Lower leg skin (tissue), 4 donors: ENCODE measurements at regions not wholly inside any gene's neighbourhood (a gene's known extent, or its start where the extent isn't known, plus 50 kb on each side); places are given as distances from the start of the nearest gene placed in this dataset.

Experiments used
- DNase-seq, 2 donors: peaks; one replicate each; pipeline ENCODE4 v3.0.0-alpha.2; 2019; ENCODE audit warnings: low spot score in 2 of 2
- H3K4me3 ChIP-seq: fragments of 200-600 bp; sonication (generic); 2 replicates; pipeline ENCODE4 v1.5.1; 2017; ENCODE audit warnings: mild to moderate bottlenecking, low read depth; ENCODE audit not compliant: poor library complexity, severe bottlenecking
- CTCF ChIP-seq, 3 donors: fragments of 450-650 bp; IDR thresholded peaks; one replicate each; pipeline ENCODE4 v1.5.1; 2016; ENCODE audit warnings: antibody characterized with exemption in 3 of 3, mild to moderate bottlenecking in 3 of 3, moderate library complexity in 2 of 3
- POLR2A ChIP-seq, 2 donors: fragments of 450-650 bp; IDR thresholded peaks; one replicate each; pipeline ENCODE4 v1.6.1; 2016 to 2017; ENCODE audit warnings: antibody characterized with exemption in 2 of 2, mild to moderate bottlenecking in 1 of 2, moderate library complexity in 1 of 2
- WGBS, 2 donors: methylation state at CpG; one replicate each; pipeline ENCODE4 v1.1.5; 2018; 5-methylcytosine and 5-hydroxymethylcytosine counted together
- intact Hi-C: fragments of 100-400 bp; cut with DNase I; formaldehyde crosslinking; loops from one replicate; pipeline ENCODE4 v1.15.0; 2023; ENCODE audit warnings: low total_unique reads

- H3K4me3 ChIP-seq: no peak overlapping the region
- TF ChIP-seq CTCF (IDR thresholded peaks at IDR 0.05) (no peak), POLR2A (IDR thresholded peaks at IDR 0.05) (no peak)
- intact Hi-C loops: no loop called here
- DNase-seq: no peak
- 82 to 83% methylated on average over 17 to 19 of the region's 19 CpGs for WGBS, 2 donors
Measured at GRCh38 chr14:96663076-96663475, 134.1 kb upstream of the VRK1 start.

GRCh38 chr14:96663491-96664067 lies 133.6 kb upstream of the VRK1 start:
- intact Hi-C loops: no loop called here
- no peak overlapping the region for H3K4me3 ChIP-seq
- no peak for DNase-seq
- 81 to 85% methylated on average over 10 of the region's 10 CpGs for WGBS, 2 donors
- no peak for TF ChIP-seq POLR2A (IDR thresholded peaks at IDR 0.05)
- no peak for TF ChIP-seq CTCF (IDR thresholded peaks at IDR 0.05)

GRCh38 chr14:96666088-96666487 lies 131.1 kb upstream of the VRK1 start:
- intact Hi-C loops: no loop called here
- TF ChIP-seq CTCF (IDR thresholded peaks at IDR 0.05) (no peak), POLR2A (IDR thresholded peaks at IDR 0.05) (no peak)
- H3K4me3 ChIP-seq: no peak overlapping the region
- DNase-seq: no peak
- 76 to 81% methylated on average over 6 of the region's 6 CpGs for WGBS, 2 donors

GRCh38 chr14:96670391-96670790 lies 126.8 kb upstream of the VRK1 start:
- peak in 1 of 2 donors; percentile 59 for DNase-seq
- intact Hi-C loops: no loop called here
- H3K4me3 ChIP-seq: no peak overlapping the region
- WGBS, 2 donors: 72 to 82% methylated on average over 2 of the region's 2 CpGs
- TF ChIP-seq POLR2A (IDR thresholded peaks at IDR 0.05) (no peak), CTCF (IDR thresholded peaks at IDR 0.05) (no peak)

- WGBS, 2 donors: 44 to 58% methylated on average over 3 of the region's 3 CpGs
- intact Hi-C loops: no loop called here
- peak in 1 of 2 donors; percentile 18 for DNase-seq
Measured at GRCh38 chr14:96671218-96671617, 126.0 kb upstream of the VRK1 start.

More at GRCh38 chr14:96671218-96671617, 126.0 kb upstream of the VRK1 start:
- TF ChIP-seq POLR2A (IDR thresholded peaks at IDR 0.05) (no peak), CTCF (IDR thresholded peaks at IDR 0.05) (no peak)
- H3K4me3 ChIP-seq: no peak overlapping the region
